ENCODE measurements at regions not wholly inside any gene's neighbourhood (a gene's known extent, or its start where the extent isn't known, plus 50 kb on each side); places are given as distances from the start of the nearest gene placed in this dataset.

DNA sequence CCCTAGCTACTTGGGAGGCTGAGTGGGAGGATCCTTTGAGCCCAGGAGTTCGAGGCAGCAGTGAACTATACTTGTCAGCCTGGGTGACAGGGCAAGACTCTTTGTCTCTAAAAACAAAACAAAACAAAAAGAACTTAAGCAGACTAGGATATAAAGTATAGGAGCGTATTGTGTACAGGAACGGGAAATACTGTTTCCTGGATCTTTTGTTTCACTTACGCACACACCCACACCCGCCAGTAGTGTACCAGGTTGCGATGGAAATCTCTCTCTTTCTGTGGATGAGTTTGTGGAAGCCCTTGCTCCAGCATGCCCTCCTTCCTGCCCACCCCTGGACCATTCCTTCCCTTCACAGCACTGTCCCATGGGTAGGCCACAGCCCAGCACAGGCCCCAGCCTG lies 136.3 kb downstream of the RPIA start:
- Mint-ChIP-seq H3K9me3 (no peaks in the 10 kb centered on the region), H3K27me3 (no peaks in the 10 kb centered on the region), H3K4me3 (no peak overlapping the region), H3K36me3 (peaks cover 1 to 3% of the 10 kb centered on the region in 2 donors), H3K4me1 (peaks cover 24 to 45% of the 10 kb centered on the region in 2 donors), H3K27ac (no peak overlapping the region)
- DNase-seq (no peak), ATAC-seq (replicated peaks) (no peak)

DNA sequence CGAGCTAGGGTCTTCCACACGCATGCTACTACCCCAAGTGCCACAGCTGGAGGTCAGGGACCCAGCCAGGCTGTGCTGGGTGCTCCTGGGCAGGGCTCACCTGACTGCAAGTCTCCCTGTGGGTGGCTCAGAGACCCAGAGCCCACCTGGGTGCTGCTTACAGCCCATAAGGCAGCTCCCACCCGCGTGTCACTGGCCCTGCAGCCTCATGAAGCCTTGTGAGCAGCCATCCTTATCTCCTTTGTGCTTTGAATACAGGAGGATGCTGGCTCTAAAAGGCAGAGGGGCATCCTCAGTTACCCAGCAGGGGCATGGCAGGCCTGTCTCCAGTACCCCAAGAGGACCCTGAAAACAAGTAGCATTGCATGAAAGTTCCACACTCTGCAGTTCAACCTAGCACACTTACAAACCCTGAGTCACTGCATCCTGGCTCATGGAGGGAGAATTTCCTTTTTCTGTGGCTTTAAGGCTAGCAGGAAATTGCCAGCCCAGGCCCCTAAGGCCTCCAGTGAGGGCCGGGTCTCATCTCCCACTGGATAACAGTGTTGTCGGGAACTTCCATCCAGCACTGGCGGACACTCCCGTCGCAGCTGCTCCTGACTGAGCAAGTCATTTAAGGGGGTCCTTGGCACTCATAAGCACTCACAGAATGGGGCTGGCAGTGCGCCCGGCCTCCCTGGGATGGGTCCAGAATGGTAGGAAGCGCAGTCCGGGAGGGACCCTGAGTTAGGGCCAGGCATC lies 137.1 kb downstream of the RPIA start:
- H3K27me3 Mint-ChIP-seq, result no peaks in the 10 kb centered on the region
- H3K9me3 Mint-ChIP-seq, result no peaks in the 10 kb centered on the region
- H3K27ac Mint-ChIP-seq, result no peak overlapping the region
- ATAC-seq (replicated peaks) (no peak), DNase-seq (no peak)
- peaks cover 26 to 46% of the 10 kb centered on the region in 2 donors for H3K4me1 Mint-ChIP-seq
- H3K4me3 Mint-ChIP-seq, result no peak overlapping the region
- H3K36me3 Mint-ChIP-seq, result peaks cover 1 to 3% of the 10 kb centered on the region in 2 donors

DNA sequence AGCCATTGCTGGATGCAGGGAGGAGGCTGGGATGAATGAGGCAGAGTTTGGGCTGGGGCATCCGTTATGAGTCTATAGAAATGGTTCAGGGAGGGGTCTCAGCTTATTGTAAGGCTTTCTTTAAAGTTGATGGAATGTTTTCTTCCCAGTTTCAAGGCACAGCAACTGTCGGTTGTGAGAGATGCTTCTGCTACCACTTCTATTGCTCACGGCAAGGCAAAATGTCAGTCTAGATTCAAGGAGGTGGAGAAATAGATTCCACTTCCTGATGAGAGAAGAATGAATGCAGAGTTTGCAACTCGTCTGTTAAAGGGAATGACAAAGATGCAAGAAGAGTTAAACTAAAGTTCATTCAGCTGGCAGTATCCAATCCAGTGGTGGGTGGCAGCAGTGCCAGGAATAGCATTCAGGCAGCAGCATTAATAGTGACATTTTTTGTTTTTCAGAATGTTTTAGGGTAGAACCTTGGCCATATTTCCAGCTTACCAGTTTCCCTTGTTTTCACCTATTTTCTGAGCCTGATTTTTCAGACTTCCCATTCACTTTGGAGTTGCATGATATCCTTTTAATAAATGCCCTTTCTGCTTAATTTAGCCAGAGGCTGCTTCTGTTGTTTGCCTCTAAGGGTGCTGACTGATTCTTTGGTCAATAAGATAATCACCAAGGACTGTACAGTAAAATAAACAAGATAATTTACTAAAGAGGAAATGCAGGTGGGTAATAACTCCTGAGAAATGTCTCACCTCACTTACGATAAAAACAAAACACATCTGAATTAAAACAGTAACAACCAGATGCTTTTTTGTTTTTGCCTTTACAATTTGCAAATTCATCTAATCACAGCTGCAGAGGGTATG lies 138.4 kb downstream of the RPIA start:
- ATAC-seq (replicated peaks) (no peak), DNase-seq (no peak)
- Mint-ChIP-seq H3K4me1 (peaks cover 27 to 46% of the 10 kb centered on the region in 2 donors), H3K27ac (no peak overlapping the region), H3K27me3 (no peaks in the 10 kb centered on the region), H3K9me3 (no peaks in the 10 kb centered on the region), H3K36me3 (peaks cover 1 to 3% of the 10 kb centered on the region in 2 donors), H3K4me3 (no peak overlapping the region)

DNA sequence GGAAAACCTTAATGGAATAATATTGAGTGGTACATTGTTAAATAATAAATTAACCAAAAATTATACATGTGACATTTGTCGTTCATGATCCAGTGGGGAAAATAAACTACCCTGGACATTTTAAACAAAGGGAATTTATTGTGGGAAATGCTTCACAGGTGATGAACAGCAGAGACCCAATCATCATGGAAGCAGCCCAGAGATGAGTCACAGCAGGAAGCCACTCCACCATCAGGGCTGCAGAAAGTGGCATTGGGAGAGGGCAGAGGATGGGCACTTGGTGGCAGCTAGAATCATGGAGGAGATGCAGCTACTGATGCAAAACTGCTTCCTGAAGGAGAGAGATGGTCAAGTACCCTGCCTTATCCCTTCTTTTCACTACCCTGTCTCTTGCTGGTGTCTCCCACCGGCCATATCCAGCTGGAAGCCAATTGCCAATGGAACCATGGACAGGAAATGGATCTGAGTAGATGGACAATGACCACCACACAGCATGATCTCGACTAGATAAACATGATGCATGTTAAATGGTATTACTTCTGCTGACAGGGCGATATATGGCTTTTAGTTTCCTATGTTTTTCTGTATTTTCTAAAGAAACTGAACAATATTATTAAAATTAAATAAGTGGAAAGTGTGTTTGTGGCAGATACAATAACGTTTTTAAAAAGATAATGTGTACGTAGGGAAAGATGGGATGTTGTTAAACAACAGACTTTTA lies 139.8 kb downstream of the RPIA start:
- peaks cover 1 to 5% of the 10 kb centered on the region in 2 donors for H3K36me3 Mint-ChIP-seq
- DNase-seq, result no peak
- H3K27me3 Mint-ChIP-seq, result no peaks in the 10 kb centered on the region
- H3K27ac Mint-ChIP-seq, result no peak overlapping the region
- no peak for ATAC-seq (replicated peaks)
- peaks cover 30 to 47% of the 10 kb centered on the region in 2 donors for H3K4me1 Mint-ChIP-seq
- H3K9me3 Mint-ChIP-seq, result no peaks in the 10 kb centered on the region
- no peak overlapping the region for H3K4me3 Mint-ChIP-seq

DNA sequence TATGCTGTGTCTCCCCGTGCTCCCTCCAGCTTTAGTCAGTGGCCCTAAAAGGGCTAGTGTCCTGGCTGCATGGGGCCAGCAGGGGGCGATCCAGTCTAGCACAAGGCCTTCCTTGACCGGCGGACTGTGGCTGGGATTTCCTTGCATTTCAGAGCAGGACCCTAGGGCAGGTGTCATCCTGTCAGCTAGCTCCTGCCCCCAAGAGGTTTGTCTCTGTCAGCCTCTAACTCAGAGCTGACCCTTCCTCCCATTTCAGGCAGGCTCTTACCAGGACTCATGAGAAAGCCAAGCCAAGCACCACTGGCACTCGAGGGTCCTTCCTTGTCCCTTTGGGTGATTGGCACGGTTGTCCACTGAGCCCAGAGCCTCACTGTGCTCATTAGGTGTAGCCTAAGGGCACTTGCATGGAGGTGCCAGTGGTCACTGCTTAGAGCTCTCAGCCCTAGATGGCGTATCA lies 140.3 kb downstream of the RPIA start:
- no peaks in the 10 kb centered on the region for H3K27me3 Mint-ChIP-seq
- H3K4me3 Mint-ChIP-seq, result peak overlapping the region; percentile 87 to 92
- H3K4me1 Mint-ChIP-seq, result peaks cover 30 to 47% of the 10 kb centered on the region in 2 donors
- peak; percentile 73 for DNase-seq
- peak overlapping the region; percentile 95 for H3K27ac Mint-ChIP-seq
- peak; percentile 83 for ATAC-seq (replicated peaks)
- no peaks in the 10 kb centered on the region for H3K9me3 Mint-ChIP-seq
- peaks cover 3 to 8% of the 10 kb centered on the region in 2 donors for H3K36me3 Mint-ChIP-seq

DNA sequence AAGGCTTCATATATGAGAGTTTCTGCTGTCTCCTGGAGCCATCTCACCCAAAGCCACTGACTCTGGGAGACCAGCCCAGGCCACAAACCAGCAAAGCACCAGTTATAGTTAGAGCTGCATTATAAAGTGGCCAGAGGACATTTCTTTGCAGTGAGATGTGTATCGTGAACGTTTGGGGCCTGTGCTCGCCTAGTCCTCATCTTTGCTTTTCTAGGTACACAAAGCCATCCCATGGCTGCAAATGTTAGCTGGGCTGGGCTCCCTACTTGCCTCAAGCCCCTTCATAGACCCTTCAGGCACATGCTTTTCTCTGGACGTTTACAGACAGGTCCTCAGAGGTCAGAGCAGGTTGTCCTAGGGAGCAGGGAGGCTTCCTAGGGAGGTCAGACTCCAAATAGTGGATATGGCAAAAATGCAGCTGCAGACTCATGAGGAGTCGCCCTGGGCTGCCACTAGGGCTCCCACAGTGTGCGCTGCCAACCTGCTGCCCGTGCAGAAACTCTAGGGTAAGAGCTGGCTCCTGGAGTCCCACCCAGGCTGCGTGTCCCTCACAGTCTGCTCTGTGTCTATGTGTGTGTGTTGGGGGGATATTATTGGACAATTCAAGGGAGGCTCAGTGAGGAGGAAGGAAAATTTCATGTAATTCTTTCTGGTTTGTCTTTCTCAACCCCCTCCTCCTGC lies 141.0 kb downstream of the RPIA start:
- Mint-ChIP-seq H3K27me3 (no peaks in the 10 kb centered on the region), H3K9me3 (no peaks in the 10 kb centered on the region), H3K4me3 (peak overlapping the region; percentile 87 to 92), H3K4me1 (peaks cover 27 to 46% of the 10 kb centered on the region in 2 donors), H3K36me3 (peaks cover 3 to 8% of the 10 kb centered on the region in 2 donors), H3K27ac (peak overlapping the region; percentile 95)
- ATAC-seq (replicated peaks) (peak; percentile 82 to 85), DNase-seq (peak; percentile 55)

DNA sequence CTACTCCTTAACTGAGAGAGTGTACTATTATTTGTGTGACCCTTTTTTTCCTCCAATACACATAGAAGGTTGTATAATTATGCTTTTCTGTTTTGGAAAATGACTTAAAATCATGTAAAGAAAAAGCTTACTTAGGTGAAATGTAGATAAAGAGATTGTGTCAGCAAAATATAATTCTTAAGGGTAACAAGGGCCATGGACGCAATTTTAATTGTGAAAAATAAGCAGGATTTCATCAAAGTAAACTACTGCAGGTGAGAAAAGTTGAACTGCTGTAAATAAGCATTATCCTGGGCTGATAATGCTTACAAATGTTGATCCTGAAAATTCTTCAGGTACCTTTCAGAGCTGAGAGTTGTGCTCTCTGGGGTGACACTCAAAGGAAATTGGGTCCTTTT lies 141.5 kb downstream of the RPIA start:
- ATAC-seq (replicated peaks), result no peak
- Mint-ChIP-seq H3K4me3 (peak overlapping the region; percentile 87 to 92), H3K36me3 (peaks cover 3 to 9% of the 10 kb centered on the region in 2 donors), H3K9me3 (no peaks in the 10 kb centered on the region), H3K27ac (peak overlapping the region; percentile 95), H3K4me1 (peaks cover 28 to 43% of the 10 kb centered on the region in 2 donors), H3K27me3 (no peaks in the 10 kb centered on the region)
- no peak for DNase-seq

DNA sequence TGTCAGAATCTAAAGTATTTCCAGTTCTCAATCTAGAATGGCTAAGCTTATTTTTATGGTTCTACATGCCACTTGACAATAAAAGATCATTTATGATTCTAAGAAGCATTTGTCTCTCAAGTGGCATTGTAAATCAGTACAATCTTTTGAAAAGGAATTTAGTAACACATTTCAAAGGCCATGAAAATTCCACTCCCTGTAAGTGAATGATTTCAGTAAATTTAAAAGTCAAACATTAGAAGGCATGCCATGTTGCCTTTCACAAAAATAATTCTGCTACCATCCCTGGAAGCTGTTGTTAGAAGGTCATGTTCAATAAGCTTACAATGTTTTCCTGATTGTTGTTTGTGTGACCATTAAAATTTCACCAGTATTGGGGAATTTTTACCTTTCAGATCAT lies 142.9 kb downstream of the RPIA start:
- Mint-ChIP-seq H3K9me3 (no peaks in the 10 kb centered on the region), H3K27ac (peak overlapping the region; percentile 90), H3K4me3 (peak overlapping the region; percentile 69 to 72), H3K36me3 (peaks cover 5 to 16% of the 10 kb centered on the region in 2 donors), H3K27me3 (no peaks in the 10 kb centered on the region), H3K4me1 (peaks cover 32 to 49% of the 10 kb centered on the region in 2 donors)
- DNase-seq (no peak), ATAC-seq (replicated peaks) (no peak)

DNA sequence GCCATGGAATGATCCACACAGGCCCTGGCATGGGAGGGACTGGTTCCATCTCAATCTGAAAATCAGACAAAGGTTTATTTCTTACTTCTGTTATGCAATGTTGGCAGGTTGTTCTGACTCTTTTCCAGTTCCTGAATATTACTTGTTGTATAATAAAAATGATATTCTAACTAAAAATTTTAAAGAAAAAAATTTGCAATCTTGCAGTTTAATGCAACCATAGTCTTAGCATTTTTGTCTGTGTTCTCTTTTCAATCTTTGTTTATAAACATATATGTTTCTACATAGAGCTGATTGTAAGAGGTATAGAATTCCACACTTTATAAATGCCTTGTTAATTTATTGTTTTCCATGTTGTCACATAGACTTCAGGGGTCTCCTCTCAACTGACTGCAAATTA lies 143.4 kb downstream of the RPIA start:
- H3K27me3 Mint-ChIP-seq, result no peaks in the 10 kb centered on the region
- H3K27ac Mint-ChIP-seq, result peak overlapping the region; percentile 90
- ATAC-seq (replicated peaks) (no peak), DNase-seq (no peak)
- peak overlapping the region; percentile 69 to 72 for H3K4me3 Mint-ChIP-seq
- peaks cover 32 to 45% of the 10 kb centered on the region in 2 donors for H3K4me1 Mint-ChIP-seq
- no peaks in the 10 kb centered on the region for H3K9me3 Mint-ChIP-seq
- peaks cover 5 to 16% of the 10 kb centered on the region in 2 donors for H3K36me3 Mint-ChIP-seq

DNA sequence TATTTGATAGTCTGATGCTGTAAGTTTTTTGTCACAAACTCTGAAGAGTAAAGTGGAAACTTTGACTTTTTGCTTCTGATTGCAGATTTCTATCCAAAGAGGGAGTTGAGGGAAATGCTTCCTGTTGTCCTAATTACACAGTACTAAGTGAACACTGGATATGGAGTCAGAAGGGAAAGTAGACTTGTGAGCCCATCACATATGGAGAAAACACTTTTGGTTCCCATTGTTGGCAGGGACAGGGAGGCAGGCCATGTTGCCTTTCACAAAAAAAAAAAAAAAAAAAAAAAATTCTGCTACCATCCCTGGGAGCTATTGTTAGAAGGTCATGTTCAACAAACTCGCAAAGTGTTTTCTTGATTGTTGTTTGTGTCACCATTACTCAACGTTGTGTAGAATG lies 144.3 kb downstream of the RPIA start:
- no peaks in the 10 kb centered on the region for H3K27me3 Mint-ChIP-seq
- DNase-seq (no peak), ATAC-seq (replicated peaks) (no peak)
- peaks cover 39 to 54% of the 10 kb centered on the region in 2 donors for H3K4me1 Mint-ChIP-seq
- H3K27ac Mint-ChIP-seq, result peak overlapping the region; percentile 98
- peak overlapping the region; percentile 74 to 77 for H3K4me3 Mint-ChIP-seq
- peaks cover 9 to 19% of the 10 kb centered on the region in 2 donors for H3K36me3 Mint-ChIP-seq
- no peaks in the 10 kb centered on the region for H3K9me3 Mint-ChIP-seq

DNA sequence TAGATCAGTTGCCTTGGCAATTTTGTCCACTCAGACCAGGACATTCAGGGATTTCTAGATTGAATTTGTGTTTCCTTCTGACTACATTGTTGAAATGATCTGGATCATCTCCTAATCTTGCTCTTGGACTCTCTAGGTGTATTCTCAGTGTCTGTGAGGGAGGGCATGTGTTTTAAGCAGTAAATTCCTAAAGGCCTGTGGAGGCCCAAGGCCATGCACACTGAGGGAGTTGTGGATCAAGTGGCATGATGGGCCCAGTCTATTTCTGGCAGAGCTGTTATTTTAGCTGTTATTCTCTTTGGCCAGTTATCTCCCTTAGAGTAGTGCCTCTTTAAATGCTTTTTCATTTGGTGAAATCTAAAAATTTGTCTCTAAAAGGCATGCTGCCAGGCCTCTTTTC lies 144.9 kb downstream of the RPIA start:
- peaks cover 40 to 56% of the 10 kb centered on the region in 2 donors for H3K4me1 Mint-ChIP-seq
- DNase-seq (no peak), ATAC-seq (replicated peaks) (no peak)
- peaks cover 0 to 1% of the 10 kb centered on the region in 2 donors for H3K9me3 Mint-ChIP-seq
- peak overlapping the region; percentile 74 to 77 for H3K4me3 Mint-ChIP-seq
- peaks cover 13 to 21% of the 10 kb centered on the region in 2 donors for H3K36me3 Mint-ChIP-seq
- peak overlapping the region; percentile 98 for H3K27ac Mint-ChIP-seq
- no peaks in the 10 kb centered on the region for H3K27me3 Mint-ChIP-seq

DNA sequence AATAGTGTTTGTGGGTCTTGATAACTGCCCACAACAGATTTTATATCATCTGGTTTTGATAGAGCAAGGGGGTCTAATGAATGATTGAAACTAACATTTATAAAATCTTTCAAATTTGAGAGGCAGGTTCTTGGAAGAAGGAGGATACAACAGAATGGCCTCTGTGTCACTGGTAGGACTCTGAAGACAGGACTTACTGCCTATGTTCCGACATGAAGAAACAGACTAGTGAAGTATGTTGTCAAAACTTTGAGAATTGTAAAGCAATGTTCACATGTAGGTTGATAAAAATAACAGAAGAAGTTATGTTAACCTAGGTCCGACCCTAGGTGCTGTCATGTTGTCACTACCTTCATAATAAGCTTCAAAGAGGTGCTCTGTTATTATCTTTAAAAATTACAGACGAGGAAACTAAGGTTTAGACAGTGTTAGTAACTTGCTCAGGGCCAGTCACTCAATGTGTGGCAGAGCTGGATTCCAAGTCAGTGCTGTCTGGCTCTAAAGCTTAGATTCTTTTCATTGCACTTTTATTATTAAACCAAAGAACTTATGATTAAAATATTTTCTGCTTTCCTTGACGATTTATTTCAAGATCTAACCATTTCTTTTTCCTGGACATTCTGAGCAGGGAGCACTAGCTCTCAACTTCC lies 146.2 kb downstream of the RPIA start:
- ATAC-seq (replicated peaks) (peak in 1 of 2 donors; percentile 8), DNase-seq (no peak)
- Mint-ChIP-seq H3K4me1 (peaks cover 39 to 52% of the 10 kb centered on the region in 2 donors), H3K9me3 (peaks cover 0 to 2% of the 10 kb centered on the region in 2 donors), H3K27me3 (no peaks in the 10 kb centered on the region), H3K36me3 (peaks cover 14 to 23% of the 10 kb centered on the region in 2 donors), H3K27ac (peak overlapping the region; percentile 99), H3K4me3 (peak overlapping the region; percentile 75)

DNA sequence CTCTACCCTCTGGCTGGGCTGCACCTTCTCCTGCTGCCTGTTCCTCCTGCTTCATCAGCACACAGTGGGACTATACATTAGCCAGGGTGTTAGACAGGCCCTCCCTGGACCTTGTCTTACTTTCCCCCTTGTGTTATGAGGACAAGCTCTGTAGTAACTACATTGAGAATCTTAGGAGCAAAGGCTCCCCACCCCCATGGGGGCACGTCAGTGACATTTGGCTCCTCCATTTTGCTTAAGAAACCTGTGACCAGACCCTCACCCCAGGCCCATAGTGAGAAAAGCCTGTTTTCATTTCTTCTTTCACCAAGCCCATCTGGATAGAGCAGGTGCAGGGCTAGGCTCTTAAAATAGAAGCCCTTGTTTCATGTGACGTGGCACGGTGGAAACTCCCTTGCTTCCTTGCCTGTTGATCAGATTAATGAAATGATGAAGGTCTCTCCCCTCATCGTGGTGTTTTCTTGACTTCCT lies 146.7 kb downstream of the RPIA start:
- peak; percentile 90 to 91 for ATAC-seq (replicated peaks)
- H3K4me1 Mint-ChIP-seq, result peaks cover 36 to 54% of the 10 kb centered on the region in 2 donors

More for the DNA sequence above, 146.7 kb downstream of the RPIA start:
- Mint-ChIP-seq H3K27ac (peak overlapping the region; percentile 99), H3K9me3 (peaks cover 0 to 2% of the 10 kb centered on the region in 2 donors), H3K4me3 (peak overlapping the region; percentile 75), H3K36me3 (peaks cover 14 to 20% of the 10 kb centered on the region in 2 donors), H3K27me3 (no peaks in the 10 kb centered on the region)
- peak; percentile 79 for DNase-seq

All from stimulated activated naive B cell treated with anti-CD40 and anti-IgM and Interleukin-4, amounts not matched to agents 10 μg/mL and 1 μg/mL and 100 μg/mL, for 72 hours (primary cell).